H1 (cell line): ENCODE measurements at regions not wholly inside any gene's neighbourhood (a gene's known extent, or its start where the extent isn't known, plus 50 kb on each side); places are given as distances from the start of the nearest gene placed in this dataset.

ENCODE experiments used
- CTCF ChIA-PET: fragments of 300-600 bp; sonication (Branson Sonifier 250); formaldehyde crosslinking; loops from one replicate; lab custom pipeline; 2021; ENCODE audit not compliant: partially characterized antibody; lab: Charles Lee
- POLR2A ChIA-PET: fragments of 300-600 bp; sonication (Branson Sonifier 250); formaldehyde crosslinking; loops from one replicate; lab custom pipeline; 2021; ENCODE audit warnings: inconsistent platforms; ENCODE audit not compliant: partially characterized antibody; lab: Charles Lee
- DNase-seq, 2 experiments: peaks; one replicate each; pipeline versions ENCODE4 v3.0.0 to v3.0.0-alpha.2; 2010 to 2022; ENCODE audit warnings: low spot score in 2 of 2, low read depth in 1 of 2, mixed read lengths in 1 of 2
- FAIRE-seq: peaks from 2 replicates; lab custom pipeline; 2011; peaks lifted over from hg19 to GRCh38; lab: Jason Lieb, UNC
- H2AFZ ChIP-seq: 2 replicates; pipeline ENCODE4 v1.8.1; 2012; ENCODE audit warnings: low read length, inconsistent platforms
- H2AK5ac ChIP-seq: 2 replicates; pipeline ENCODE4 v1.6.1; 2013; ENCODE audit warnings: low read depth, low read length
- H2BK120ac ChIP-seq: replicated peaks from 2 replicates; pipeline ENCODE3; 2013; ENCODE audit warnings: low read depth, low read length, inconsistent platforms
- H2BK12ac ChIP-seq: 2 replicates; pipeline ENCODE4 v1.6.1; 2013; ENCODE audit warnings: low read depth, low read length
- H2BK15ac ChIP-seq: 2 replicates; pipeline ENCODE4 v1.6.1; 2013; ENCODE audit warnings: low read length
- H2BK20ac ChIP-seq: 2 replicates; pipeline ENCODE4 v1.6.1; 2013; ENCODE audit warnings: low read length
- H2BK5ac ChIP-seq: 2 replicates; pipeline ENCODE4 v1.6.1; 2013; ENCODE audit warnings: low read depth, low read length
- H3K14ac ChIP-seq: 2 replicates; pipeline ENCODE4 v1.6.1; 2013; ENCODE audit warnings: inconsistent platforms; ENCODE audit not compliant: insufficient read length
- H3K18ac ChIP-seq: 2 replicates; pipeline ENCODE4 v1.6.1; 2013; ENCODE audit warnings: low read length; ENCODE audit errors: extremely low read depth
- H3K23ac ChIP-seq: 2 replicates; pipeline ENCODE4 v1.6.1; 2013; ENCODE audit warnings: inconsistent platforms; ENCODE audit not compliant: insufficient read length
- H3K23me2 ChIP-seq: 2 replicates; pipeline ENCODE4 v1.6.1; 2013; ENCODE audit warnings: low read depth, low read length
- H3K27ac ChIP-seq: 2 replicates; pipeline ENCODE4 v1.6.1; 2011; ENCODE audit warnings: low read depth, low read length, inconsistent platforms
- H3K27me3 ChIP-seq, 4 experiments: replicated peaks in 1 of 4; 1 replicate in 1 of 4; 2 replicates in 3 of 4; pipeline versions ENCODE4 v1.6.1 to v1.8.1; 2011 to 2013; ENCODE audit warnings: low read length in 3 of 4, mild to moderate bottlenecking in 3 of 4, inconsistent platforms in 2 of 4, mixed read lengths in 2 of 4, moderate library complexity in 1 of 4; ENCODE audit not compliant: control insufficient read depth in 3 of 4, insufficient read depth in 3 of 4; ENCODE audit errors: extremely low read depth in 1 of 4
- H3K36me3 ChIP-seq, 4 experiments: 2 replicates each; pipeline versions ENCODE4 v1.6.1 to v1.8.1; 2011 to 2013; ENCODE audit warnings: mild to moderate bottlenecking in 4 of 4, low read length in 3 of 4, moderate library complexity in 2 of 4, control low read depth in 1 of 4, inconsistent platforms in 1 of 4; ENCODE audit not compliant: insufficient read depth in 4 of 4, control insufficient read depth in 2 of 4
- H3K4ac ChIP-seq: replicated peaks from 2 replicates; pipeline ENCODE3; 2013; ENCODE audit warnings: low read length, low read depth, mixed read lengths, inconsistent platforms; ENCODE audit not compliant: insufficient read length
- H3K4me1 ChIP-seq, 4 experiments: replicated peaks in 1 of 4; 1 replicate in 1 of 4; 2 replicates in 3 of 4; pipeline versions ENCODE4 v1.6.1 to v1.8.1; 2011 to 2013; ENCODE audit warnings: low read length in 3 of 4, inconsistent platforms in 2 of 4, mixed read lengths in 1 of 4; ENCODE audit not compliant: insufficient read depth in 4 of 4, control insufficient read depth in 3 of 4
- H3K4me2 ChIP-seq, 2 experiments: 2 replicates each; pipeline versions ENCODE4 v1.6.1 to v1.8.1; 2011 to 2013; ENCODE audit warnings: low read depth in 2 of 2, low read length in 2 of 2, control low read depth in 1 of 2, inconsistent platforms in 1 of 2, mild to moderate bottlenecking in 1 of 2; ENCODE audit not compliant: insufficient read depth in 1 of 2
- H3K4me3 ChIP-seq, 4 experiments: fragments of 200-600, 300-600 bp in 1 of 4; sonication (generic), shearing (Covaris generic), sonication (Bioruptor Twin) in 1 of 4; 2 replicates each; pipeline versions ENCODE4 v1.5.1 to v1.8.1; 2011 to 2016; ENCODE audit warnings: low read length in 4 of 4, low read depth in 3 of 4, control low read depth in 2 of 4, inconsistent platforms in 2 of 4, mild to moderate bottlenecking in 2 of 4, mixed read lengths in 1 of 4, moderate library complexity in 1 of 4; ENCODE audit not compliant: insufficient read depth in 2 of 4; ENCODE audit errors: extremely low read depth in 1 of 4
- H3K56ac ChIP-seq: replicated peaks from 2 replicates; pipeline ENCODE3; 2013; ENCODE audit warnings: low read depth, mild to moderate bottlenecking, mixed read lengths, low read length, inconsistent platforms; ENCODE audit not compliant: insufficient read length
- H3K79me1 ChIP-seq: 2 replicates; pipeline ENCODE4 v1.6.1; 2013; ENCODE audit warnings: low read depth, low read length, control low read depth
- H3K79me2 ChIP-seq, 2 experiments: 2 replicates each; pipeline versions ENCODE4 v1.6.1 to v1.8.1; 2012 to 2013; ENCODE audit warnings: low read length in 2 of 2, mild to moderate bottlenecking in 2 of 2, inconsistent platforms in 1 of 2; ENCODE audit not compliant: insufficient read depth in 2 of 2, control insufficient read depth in 1 of 2
- H3K9ac ChIP-seq, 4 experiments: replicated peaks in 1 of 4; 1 replicate in 1 of 4; 2 replicates in 3 of 4; pipeline versions ENCODE4 v1.6.1 to v1.8.1; 2011 to 2013; ENCODE audit warnings: low read depth in 3 of 4, low read length in 3 of 4, control low read depth in 2 of 4, mild to moderate bottlenecking in 2 of 4, moderate library complexity in 2 of 4, inconsistent platforms in 1 of 4; ENCODE audit errors: extremely low read depth in 1 of 4
- H3K9me3 ChIP-seq, 2 experiments: 2 replicates each; pipeline versions ENCODE4 v1.6.1 to v1.8.1; 2012 to 2013; ENCODE audit warnings: mild to moderate bottlenecking in 2 of 2, moderate library complexity in 2 of 2, control low read depth in 1 of 2, inconsistent platforms in 1 of 2, low read depth in 1 of 2, low read length in 1 of 2, mixed read lengths in 1 of 2; ENCODE audit not compliant: insufficient read depth in 2 of 2
- H4K20me1 ChIP-seq, 2 experiments: replicated peaks in 1 of 2; 2 replicates each; pipeline versions ENCODE3 to v1.8.1; 2011 to 2013; ENCODE audit warnings: inconsistent platforms in 2 of 2, low read length in 2 of 2, mild to moderate bottlenecking in 1 of 2; ENCODE audit not compliant: insufficient read depth in 2 of 2, control insufficient read depth in 1 of 2
- H4K5ac ChIP-seq: 2 replicates; pipeline ENCODE4 v1.6.1; 2013; ENCODE audit warnings: low read length, low read depth, mixed read lengths, inconsistent platforms; ENCODE audit not compliant: insufficient read length
- H4K8ac ChIP-seq: 2 replicates; pipeline ENCODE4 v1.8.0; 2013; ENCODE audit warnings: mild to moderate bottlenecking, moderate library complexity, low read length, inconsistent platforms; ENCODE audit not compliant: insufficient read depth; ENCODE audit errors: extremely low read depth
- H4K91ac ChIP-seq: replicated peaks from 2 replicates; pipeline ENCODE3; 2013; ENCODE audit warnings: low read length, mixed read lengths, inconsistent platforms; ENCODE audit not compliant: insufficient read length
- KDM4A ChIP-seq: IDR thresholded peaks from one replicate; pipeline ENCODE4 v1.7.1; 2012; ENCODE audit warnings: low read depth, mild to moderate bottlenecking, moderate library complexity, low read length, inconsistent platforms; ENCODE audit not compliant: severe bottlenecking
- SP2 ChIP-seq: IDR thresholded peaks from 2 replicates; pipeline ENCODE4 v1.6.1; 2012; ENCODE audit warnings: mild to moderate bottlenecking, low read length, inconsistent platforms
- WGBS, 2 experiments: shearing (Covaris generic) in 1 of 2; methylation state at CpG; one replicate each; pipeline versions ENCODE4 v1.1.6 to v1.1.7; 2013 to 2015; ENCODE audit warnings: low lambda C conversion rate in 2 of 2, mixed read lengths in 2 of 2, inconsistent platforms in 1 of 2, low coverage in 1 of 2, missing lambda C conversion rate in 1 of 2; ENCODE audit not compliant: insufficient replicate concordance in 2 of 2, insufficient coverage in 1 of 2, insufficient read length in 1 of 2; ENCODE audit errors: extremely low coverage in 1 of 2, missing lambda C conversion rate in 1 of 2; 5-methylcytosine and 5-hydroxymethylcytosine counted together
- TF ChIP-seq, protein P1 (sequence below): IDR thresholded peaks from 2 replicates; pipeline ENCODE4 v1.6.1; 2012; ENCODE audit warnings: inconsistent platforms

GRCh38 chrX:7441586-7441985 lies 293.6 kb upstream of the PUDP start:
- Histone ChIP-seq H2BK15ac (no peak overlapping the region), H3K4me1 (peaks cover 0 to 4% (median 0%) of the 10 kb centered on the region in 4 experiments; a peak in 1 of 7 replicates), H3K27me3 (no peaks in the 10 kb centered on the region), H3K4ac (no peak overlapping the region), H3K27ac (no peak overlapping the region), H2BK120ac (no peak overlapping the region), H3K9me3 (no peaks in the 10 kb centered on the region), H4K20me1 (no peaks in the 10 kb centered on the region), H3K4me3 (no peak overlapping the region), H2BK12ac (no peak overlapping the region), H2AFZ (no peak overlapping the region), H3K23ac (no peak overlapping the region), H4K91ac (no peak overlapping the region), H4K8ac (no peak overlapping the region), H3K79me1 (no peaks in the 10 kb centered on the region), H3K23me2 (no peaks in the 10 kb centered on the region), H4K5ac (no peak overlapping the region), H3K79me2 (no peaks in the 10 kb centered on the region), H3K9ac (no peak overlapping the region), H3K14ac (no peak overlapping the region), H3K18ac (no peak overlapping the region), H2BK20ac (no peak overlapping the region), H2BK5ac (no peak overlapping the region), H3K36me3 (no peaks in the 10 kb centered on the region), H2AK5ac (no peak overlapping the region), H3K4me2 (no peak overlapping the region), H3K56ac (no peak overlapping the region)
- DNase-seq (no peak), FAIRE-seq (no peak)
- TF ChIP-seq SP2 = no peak
- TF ChIP-seq, protein P1, sequence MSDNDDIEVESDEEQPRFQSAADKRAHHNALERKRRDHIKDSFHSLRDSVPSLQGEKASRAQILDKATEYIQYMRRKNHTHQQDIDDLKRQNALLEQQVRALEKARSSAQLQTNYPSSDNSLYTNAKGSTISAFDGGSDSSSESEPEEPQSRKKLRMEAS = no peak
- TF ChIP-seq KDM4A = no peak
- 85% methylated on average over 4 of the region's 6 CpGs; no CpG with 5 or more reads in 1 of the 2 experiments for WGBS, 2 experiments
- CTCF ChIA-PET = interaction anchor here (1.2 kb wide), 1 partner anchor 17 kb away, joined by 3 read pairs; no protein-coding TSS in a partner anchor
- POLR2A ChIA-PET = no interaction called here
